Suppressor macrophage treated with lipopolysaccharide for 1 hour (primary cell): ENCODE measurements at regions not wholly inside any gene's neighbourhood (a gene's known extent, or its start where the extent isn't known, plus 50 kb on each side); places are given as distances from the start of the nearest gene placed in this dataset.
A peak's percentile ranks its signal among the peaks of the same experiment; 100 is the strongest.

Experiments
- DNase-seq, 3 donors: peaks; one replicate each; pipeline ENCODE4 v3.0.0-alpha.2; 2020 to 2022

- no peak for DNase-seq
Measured at GRCh38 chr1:5562331-5562730, 429.9 kb downstream of the NPHP4 start.

GRCh38 chr1:5559078-5559477 lies 433.1 kb downstream of the NPHP4 start:
- no peak for DNase-seq

GRCh38 chr1:5555853-5556252 lies 436.4 kb downstream of the NPHP4 start:
- DNase-seq: no peak

GRCh38 chr1:5554784-5555183 lies 437.4 kb downstream of the NPHP4 start:
- no peak for DNase-seq

GRCh38 chr1:5554111-5554510 lies 438.1 kb downstream of the NPHP4 start:
- DNase-seq: no peak

- DNase-seq: no peak
Measured at GRCh38 chr1:5552787-5553484, 439.3 kb downstream of the NPHP4 start.

- no peak for DNase-seq
Measured at GRCh38 chr1:5551274-5551975, 440.8 kb downstream of the NPHP4 start.

GRCh38 chr1:5548266-5548665 lies 444.0 kb downstream of the NPHP4 start:
- DNase-seq: no peak

- DNase-seq: no peak
Measured at GRCh38 chr1:5543235-5543634, 449.0 kb downstream of the NPHP4 start.

GRCh38 chr1:5532811-5533210 lies 459.4 kb downstream of the NPHP4 start:
- no peak for DNase-seq

GRCh38 chr1:5526822-5527551 lies 465.2 kb downstream of the NPHP4 start:
- no peak for DNase-seq

- DNase-seq: no peak
Measured at GRCh38 chr1:5526385-5526750, 465.9 kb downstream of the NPHP4 start.

- DNase-seq: no peak
Measured at GRCh38 chr1:5525597-5526384, 466.4 kb downstream of the NPHP4 start.

- DNase-seq: no peak
Measured at GRCh38 chr1:5522531-5523145, 469.6 kb downstream of the NPHP4 start.

GRCh38 chr1:5519366-5520135 lies 472.7 kb downstream of the NPHP4 start:
- no peak for DNase-seq

- DNase-seq: no peak
Measured at GRCh38 chr1:5516756-5517155, 475.5 kb downstream of the NPHP4 start.

- no peak for DNase-seq
Measured at GRCh38 chr1:5515501-5515900, 476.7 kb downstream of the NPHP4 start.

- peak; percentile 61 to 79 (median 75) for DNase-seq
Measured at GRCh38 chr1:5514527-5515183, 477.6 kb downstream of the NPHP4 start.

- peak; percentile 19 to 40 (median 32) for DNase-seq
Measured at GRCh38 chr1:5513846-5514526, 478.2 kb downstream of the NPHP4 start.

- DNase-seq: no peak
Measured at GRCh38 chr1:5513179-5513578, 479.0 kb downstream of the NPHP4 start.
